ENCODE measurements at regions not wholly inside any gene's neighbourhood (a gene's known extent, or its start where the extent isn't known, plus 50 kb on each side); places are given as distances from the start of the nearest gene placed in this dataset.

- no peak for DNase-seq
- no peaks in the 10 kb centered on the region for H3K4me1 Mint-ChIP-seq
- H3K9me3 Mint-ChIP-seq, result no peaks in the 10 kb centered on the region
- no peak overlapping the region for H3K4me3 Mint-ChIP-seq
- peaks cover 0 to 4% of the 10 kb centered on the region in 2 donors for H3K36me3 Mint-ChIP-seq
- no peak overlapping the region for H3K27ac Mint-ChIP-seq
- Histone ChIP-seq H3K9me3 (ENCODE audit: control insufficient read depth in 1 of 2, low read length in 2 of 2) (no peaks in the 10 kb centered on the region), H3K4me1 (ENCODE audit: insufficient read depth, low read length) (no peaks in the 10 kb centered on the region), H3K4me3 (ENCODE audit: low read length in 2 of 2) (no peak overlapping the region), H3K27me3 (ENCODE audit: insufficient read depth, low read length) (no peaks in the 10 kb centered on the region), H3K36me3 (ENCODE audit: insufficient read depth, low read length) (no peaks in the 10 kb centered on the region), H3K27ac (ENCODE audit: low read depth, low read length) (no peak overlapping the region)
- intact Hi-C loops (cut with micrococcal nuclease), result no loop called here
- ChIA-PET CTCF (ENCODE audit: partially characterized antibody) (interaction anchor here (3.5 kb wide), 1 partner anchor 372 kb away, joined by 11 read pairs; no protein-coding TSS in a partner anchor), POLR2A (ENCODE audit: partially characterized antibody) (no interaction called here)
- H3K27me3 Mint-ChIP-seq, result peaks cover 5 to 17% of the 10 kb centered on the region in 2 donors
These were observed 478.2 kb upstream of the CCL2 start for GRCh38 chr17:33776903-33777302.

- Histone ChIP-seq H3K9me3 (ENCODE audit: control insufficient read depth in 1 of 2, low read length in 2 of 2) (no peaks in the 10 kb centered on the region), H3K36me3 (ENCODE audit: insufficient read depth, low read length) (no peaks in the 10 kb centered on the region), H3K4me1 (ENCODE audit: insufficient read depth, low read length) (no peaks in the 10 kb centered on the region), H3K27me3 (ENCODE audit: insufficient read depth, low read length) (no peaks in the 10 kb centered on the region), H3K27ac (ENCODE audit: low read depth, low read length) (no peak overlapping the region), H3K4me3 (ENCODE audit: low read length in 2 of 2) (no peak overlapping the region)
- peaks cover 0 to 4% of the 10 kb centered on the region in 2 donors for H3K36me3 Mint-ChIP-seq
- H3K27ac Mint-ChIP-seq, result no peak overlapping the region
- POLR2A ChIA-PET (ENCODE audit: partially characterized antibody), result no interaction called here
- H3K4me1 Mint-ChIP-seq, result no peaks in the 10 kb centered on the region
- DNase-seq, result no peak
- CTCF ChIA-PET (ENCODE audit: partially characterized antibody), result interaction anchor here (0.8 to 3.5 kb wide), 3 partner anchors 10 to 371 kb away, joined by 3 to 11 read pairs (median 8); no protein-coding TSS in a partner anchor
- intact Hi-C loops (cut with micrococcal nuclease), result no loop called here
- no peak overlapping the region for H3K4me3 Mint-ChIP-seq
- H3K27me3 Mint-ChIP-seq, result peaks cover 7 to 17% of the 10 kb centered on the region in 2 donors
- H3K9me3 Mint-ChIP-seq, result no peaks in the 10 kb centered on the region
These were observed 477.4 kb upstream of the CCL2 start for GRCh38 chr17:33777674-33778073.

GRCh38 chr17:33778505-33779233 is 476.4 kb upstream of the CCL2 start:
- no peak overlapping the region for H3K4me3 ChIP-seq (ENCODE audit: low read length in 2 of 2)
- Mint-ChIP-seq H3K4me1 (no peaks in the 10 kb centered on the region), H3K4me3 (no peak overlapping the region), H3K9me3 (no peaks in the 10 kb centered on the region), H3K27ac (no peak overlapping the region), H3K27me3 (peaks cover 7 to 22% of the 10 kb centered on the region in 2 donors), H3K36me3 (peaks cover 0 to 4% of the 10 kb centered on the region in 2 donors)
- ChIA-PET CTCF (ENCODE audit: partially characterized antibody) (interaction anchor here (0.8 to 3.5 kb wide), 15 partner anchors 8 to 583 kb away, joined by 3 to 17 read pairs (median 5); no protein-coding TSS in a partner anchor), POLR2A (ENCODE audit: partially characterized antibody) (no interaction called here)
- no peak for DNase-seq
- H3K27me3 ChIP-seq (ENCODE audit: insufficient read depth, low read length), result no peaks in the 10 kb centered on the region
- H3K9me3 ChIP-seq (ENCODE audit: control insufficient read depth in 1 of 2, low read length in 2 of 2), result no peaks in the 10 kb centered on the region
- intact Hi-C loops (cut with micrococcal nuclease), result no loop called here
- no peak overlapping the region for H3K27ac ChIP-seq (ENCODE audit: low read depth, low read length)
- no peaks in the 10 kb centered on the region for H3K4me1 ChIP-seq (ENCODE audit: insufficient read depth, low read length)
- H3K36me3 ChIP-seq (ENCODE audit: insufficient read depth, low read length), result no peaks in the 10 kb centered on the region

- H3K4me1 Mint-ChIP-seq, result no peaks in the 10 kb centered on the region
- POLR2A ChIA-PET (ENCODE audit: partially characterized antibody), result no interaction called here
These were observed 475.9 kb upstream of the CCL2 start for GRCh38 chr17:33779234-33779591.

GRCh38 chr17:33785281-33785680 is 469.8 kb upstream of the CCL2 start:
- Mint-ChIP-seq H3K4me3 (no peak overlapping the region), H3K4me1 (no peaks in the 10 kb centered on the region)

More at GRCh38 chr17:33779234-33779591, 475.9 kb upstream of the CCL2 start:
- no peaks in the 10 kb centered on the region for H3K9me3 ChIP-seq (ENCODE audit: control insufficient read depth in 1 of 2, low read length in 2 of 2)
- intact Hi-C loops (cut with micrococcal nuclease), result no loop called here
- H3K4me3 Mint-ChIP-seq, result no peak overlapping the region
- peak in 4 of 5 donors; percentile 18 to 32 (median 24) for DNase-seq
- CTCF ChIA-PET (ENCODE audit: partially characterized antibody), result interaction anchor here (0.8 to 3.5 kb wide), 15 partner anchors 8 to 582 kb away, joined by 3 to 17 read pairs (median 5); no protein-coding TSS in a partner anchor
- H3K27me3 Mint-ChIP-seq, result peaks cover 6 to 18% of the 10 kb centered on the region in 2 donors
- H3K27me3 ChIP-seq (ENCODE audit: insufficient read depth, low read length), result no peaks in the 10 kb centered on the region
- H3K4me1 ChIP-seq (ENCODE audit: insufficient read depth, low read length), result no peaks in the 10 kb centered on the region
- H3K4me3 ChIP-seq (ENCODE audit: low read length in 2 of 2), result no peak overlapping the region
- H3K9me3 Mint-ChIP-seq, result no peaks in the 10 kb centered on the region
- H3K36me3 ChIP-seq (ENCODE audit: insufficient read depth, low read length), result no peaks in the 10 kb centered on the region
- H3K27ac Mint-ChIP-seq, result no peak overlapping the region
- H3K36me3 Mint-ChIP-seq, result peaks cover 0 to 4% of the 10 kb centered on the region in 2 donors
- H3K27ac ChIP-seq (ENCODE audit: low read depth, low read length), result no peak overlapping the region

GRCh38 chr17:33786478-33786877 is 468.6 kb upstream of the CCL2 start:
- peaks cover 0 to 4% (median 0%) of the 10 kb centered on the region in 8 donors for H3K9me3 Mint-ChIP-seq
- Histone ChIP-seq H3K36me3 (ENCODE audit: insufficient read depth, low read length) (no peaks in the 10 kb centered on the region), H3K4me3 (ENCODE audit: low read length in 2 of 2) (no peak overlapping the region), H3K27ac (ENCODE audit: low read depth, low read length) (no peak overlapping the region), H3K4me1 (ENCODE audit: insufficient read depth, low read length) (no peaks in the 10 kb centered on the region), H3K27me3 (ENCODE audit: insufficient read depth, low read length) (no peaks in the 10 kb centered on the region), H3K9me3 (ENCODE audit: control insufficient read depth in 1 of 2, low read length in 2 of 2) (no peaks in the 10 kb centered on the region)
- H3K4me3 Mint-ChIP-seq, result no peak overlapping the region
- H3K4me1 Mint-ChIP-seq, result no peaks in the 10 kb centered on the region
- H3K27ac Mint-ChIP-seq, result no peak overlapping the region
- no peak for DNase-seq
- H3K36me3 Mint-ChIP-seq, result peaks cover 0 to 4% of the 10 kb centered on the region in 2 donors
- ChIA-PET POLR2A (ENCODE audit: partially characterized antibody) (no interaction called here), CTCF (ENCODE audit: partially characterized antibody) (interaction anchor here (2.6 kb wide), 1 partner anchor 8 kb away, joined by 8 read pairs; no protein-coding TSS in a partner anchor)
- intact Hi-C loops (cut with micrococcal nuclease), result no loop called here
- H3K27me3 Mint-ChIP-seq, result peaks cover 7 to 35% of the 10 kb centered on the region in 2 donors

More at GRCh38 chr17:33785281-33785680, 469.8 kb upstream of the CCL2 start:
- ChIA-PET CTCF (ENCODE audit: partially characterized antibody) (interaction anchor here (0.8 kb wide), 1 partner anchor 360 kb away, joined by 3 read pairs; no protein-coding TSS in a partner anchor), POLR2A (ENCODE audit: partially characterized antibody) (no interaction called here)
- Histone ChIP-seq H3K36me3 (ENCODE audit: insufficient read depth, low read length) (no peaks in the 10 kb centered on the region), H3K27me3 (ENCODE audit: insufficient read depth, low read length) (no peaks in the 10 kb centered on the region), H3K27ac (ENCODE audit: low read depth, low read length) (no peak overlapping the region), H3K9me3 (ENCODE audit: control insufficient read depth in 1 of 2, low read length in 2 of 2) (no peaks in the 10 kb centered on the region), H3K4me3 (ENCODE audit: low read length in 2 of 2) (no peak overlapping the region), H3K4me1 (ENCODE audit: insufficient read depth, low read length) (no peaks in the 10 kb centered on the region)
- DNase-seq, result no peak
- Mint-ChIP-seq H3K9me3 (peaks cover 0 to 4% (median 0%) of the 10 kb centered on the region in 8 donors), H3K36me3 (peaks cover 0 to 4% of the 10 kb centered on the region in 2 donors), H3K27ac (no peak overlapping the region), H3K27me3 (peaks cover 5 to 26% of the 10 kb centered on the region in 2 donors)
- intact Hi-C loops (cut with micrococcal nuclease), result no loop called here

GRCh38 chr17:33789658-33790057 is 465.4 kb upstream of the CCL2 start:
- H3K9me3 Mint-ChIP-seq, result peaks cover 0 to 4% (median 0%) of the 10 kb centered on the region in 8 donors
- intact Hi-C loops (cut with micrococcal nuclease), result no loop called here
- H3K36me3 Mint-ChIP-seq, result no peaks in the 10 kb centered on the region
- H3K27me3 Mint-ChIP-seq, result peaks cover 9 to 31% of the 10 kb centered on the region in 2 donors
- H3K27me3 ChIP-seq (ENCODE audit: insufficient read depth, low read length), result no peaks in the 10 kb centered on the region
- no peak overlapping the region for H3K27ac ChIP-seq (ENCODE audit: low read depth, low read length)
- no peaks in the 10 kb centered on the region for H3K4me1 Mint-ChIP-seq
- no peaks in the 10 kb centered on the region for H3K4me1 ChIP-seq (ENCODE audit: insufficient read depth, low read length)
- no peak overlapping the region for H3K4me3 Mint-ChIP-seq
- no peak overlapping the region for H3K4me3 ChIP-seq (ENCODE audit: low read length in 2 of 2)
- no peak overlapping the region for H3K27ac Mint-ChIP-seq
- DNase-seq, result no peak
- CTCF ChIA-PET (ENCODE audit: partially characterized antibody), result no interaction called here
- no peaks in the 10 kb centered on the region for H3K36me3 ChIP-seq (ENCODE audit: insufficient read depth, low read length)
- H3K9me3 ChIP-seq (ENCODE audit: control insufficient read depth in 1 of 2, low read length in 2 of 2), result no peaks in the 10 kb centered on the region
- POLR2A ChIA-PET (ENCODE audit: partially characterized antibody), result no interaction called here

All from CD4-positive, alpha-beta memory T cell (primary cell).